ENCODE measurements at regions not wholly inside any gene's neighbourhood (a gene's known extent, or its start where the extent isn't known, plus 50 kb on each side); places are given as distances from the start of the nearest gene placed in this dataset.

- no peak for DNase-seq
Measured at GRCh38 chr7:18081617-18082016, 54.0 kb upstream of the PRPS1L1 start.

GRCh38 chr7:18082169-18082568 is 54.5 kb upstream of the PRPS1L1 start:
- DNase-seq: no peak

- DNase-seq: peak in 1 of 2 experiments; percentile 45
Measured at GRCh38 chr7:18086165-18087025, 58.7 kb upstream of the PRPS1L1 start.

- DNase-seq: peak in 1 of 2 experiments; percentile 39
Measured at GRCh38 chr7:18087026-18087686, 59.5 kb upstream of the PRPS1L1 start.

- peak; percentile 40 to 51 for DNase-seq
Measured at GRCh38 chr7:18087687-18088078, 60.0 kb upstream of the PRPS1L1 start.

- no peak for DNase-seq
Measured at GRCh38 chr7:18096087-18096486, 68.4 kb upstream of the PRPS1L1 start.

GRCh38 chr7:18102576-18102975 is 74.9 kb upstream of the PRPS1L1 start:
- no peak for DNase-seq

GRCh38 chr7:18103436-18104218 is 76.0 kb upstream of the PRPS1L1 start:
- DNase-seq: no peak

GRCh38 chr7:18109762-18110161 is 82.1 kb upstream of the PRPS1L1 start:
- DNase-seq: no peak

- no peak for DNase-seq
Measured at GRCh38 chr7:18116661-18117060, 89.0 kb upstream of the PRPS1L1 start.

GRCh38 chr7:18117482-18117881 is 89.8 kb upstream of the PRPS1L1 start:
- DNase-seq: no peak

GRCh38 chr7:18119985-18120384 is 92.3 kb upstream of the PRPS1L1 start:
- DNase-seq: peak; percentile 9 to 20

- no peak for DNase-seq
Measured at GRCh38 chr7:18123508-18124239, 96.0 kb upstream of the PRPS1L1 start.

- no peak for DNase-seq
Measured at GRCh38 chr7:18125476-18125875, 97.8 kb upstream of the PRPS1L1 start.

- no peak for DNase-seq
Measured at GRCh38 chr7:18126281-18126680, 98.6 kb upstream of the PRPS1L1 start.

- DNase-seq: no peak
Measured at GRCh38 chr7:18128846-18129245, 101.2 kb upstream of the PRPS1L1 start.

- no peak for DNase-seq
Measured at GRCh38 chr7:18132811-18133210, 105.2 kb upstream of the PRPS1L1 start.

- no peak for DNase-seq
Measured at GRCh38 chr7:18133921-18134320, 106.3 kb upstream of the PRPS1L1 start.

GRCh38 chr7:18140943-18141342 is 113.3 kb upstream of the PRPS1L1 start:
- no peak for DNase-seq

GRCh38 chr7:18144166-18144565 is 116.5 kb upstream of the PRPS1L1 start:
- DNase-seq: no peak

GRCh38 chr7:18145160-18145559 is 117.5 kb upstream of the PRPS1L1 start:
- no peak for DNase-seq

GRCh38 chr7:18151422-18151821 is 123.8 kb upstream of the PRPS1L1 start:
- DNase-seq: peak in 1 of 2 experiments; percentile 27

All from NCI-H524 (cell line).